ENCODE measurements at regions not wholly inside any gene's neighbourhood (a gene's known extent, or its start where the extent isn't known, plus 50 kb on each side); places are given as distances from the start of the nearest gene placed in this dataset.

- H3K27ac ChIP-seq (ENCODE audit: low read depth in 2 of 2, low read length in 2 of 2), result no peak overlapping the region
- H3K9me3 ChIP-seq (ENCODE audit: control insufficient read depth in 2 of 3, insufficient read depth in 1 of 3, low read length in 3 of 3), result no peaks in the 10 kb centered on the region
- no peak overlapping the region for H3K4me3 ChIP-seq (ENCODE audit: low read length in 3 of 3)
- no peak overlapping the region for H3K9ac ChIP-seq (ENCODE audit: low read length in 3 of 3)
- no peak for FAIRE-seq
- intact Hi-C loops (cut with DNase I), result no loop called here
- no peak for TF ChIP-seq CTCF (IDR thresholded peaks at IDR 0.05; ENCODE audit: borderline replicate concordance, extremely low read depth, insufficient read depth)
- DNase-seq, result no peak
- H3K36me3 ChIP-seq (ENCODE audit: control insufficient read depth in 2 of 3, insufficient read depth in 3 of 3, low read length in 3 of 3), result no peaks in the 10 kb centered on the region
- no peaks in the 10 kb centered on the region for H3K4me1 ChIP-seq (ENCODE audit: control insufficient read depth in 2 of 3, insufficient read depth in 2 of 3, low read depth in 1 of 3, low read length in 3 of 3)
- H3K27me3 ChIP-seq (ENCODE audit: control insufficient read depth, insufficient read depth, low read length), result no peaks in the 10 kb centered on the region
These were observed 1082.1 kb downstream of the BCL11B start for GRCh38 chr14:98189944-98190343.

GRCh38 chr14:98192946-98193345 is 1079.1 kb downstream of the BCL11B start:
- no peak overlapping the region for H3K27ac ChIP-seq (ENCODE audit: low read depth in 2 of 2, low read length in 2 of 2)
- intact Hi-C loops (cut with DNase I), result no loop called here
- H3K4me1 ChIP-seq (ENCODE audit: control insufficient read depth in 2 of 3, insufficient read depth in 2 of 3, low read depth in 1 of 3, low read length in 3 of 3), result no peaks in the 10 kb centered on the region
- no peaks in the 10 kb centered on the region for H3K27me3 ChIP-seq (ENCODE audit: control insufficient read depth, insufficient read depth, low read length)
- no peak overlapping the region for H3K4me3 ChIP-seq (ENCODE audit: low read length in 3 of 3)
- H3K9me3 ChIP-seq (ENCODE audit: control insufficient read depth in 2 of 3, insufficient read depth in 1 of 3, low read length in 3 of 3), result no peaks in the 10 kb centered on the region
- TF ChIP-seq CTCF (IDR thresholded peaks at IDR 0.05; ENCODE audit: borderline replicate concordance, extremely low read depth, insufficient read depth), result no peak
- H3K36me3 ChIP-seq (ENCODE audit: control insufficient read depth in 2 of 3, insufficient read depth in 3 of 3, low read length in 3 of 3), result no peaks in the 10 kb centered on the region
- FAIRE-seq (no peak), DNase-seq (no peak)
- H3K9ac ChIP-seq (ENCODE audit: low read length in 3 of 3), result no peak overlapping the region

GRCh38 chr14:98194821-98195220 is 1077.2 kb downstream of the BCL11B start:
- intact Hi-C loops (cut with DNase I), result no loop called here
- Histone ChIP-seq H3K9me3 (ENCODE audit: control insufficient read depth in 2 of 3, insufficient read depth in 1 of 3, low read length in 3 of 3) (no peaks in the 10 kb centered on the region), H3K27ac (ENCODE audit: low read depth in 2 of 2, low read length in 2 of 2) (no peak overlapping the region), H3K27me3 (ENCODE audit: control insufficient read depth, insufficient read depth, low read length) (no peaks in the 10 kb centered on the region), H3K4me1 (ENCODE audit: control insufficient read depth in 2 of 3, insufficient read depth in 2 of 3, low read depth in 1 of 3, low read length in 3 of 3) (no peaks in the 10 kb centered on the region), H3K4me3 (ENCODE audit: low read length in 3 of 3) (no peak overlapping the region), H3K36me3 (ENCODE audit: control insufficient read depth in 2 of 3, insufficient read depth in 3 of 3, low read length in 3 of 3) (no peaks in the 10 kb centered on the region), H3K9ac (ENCODE audit: low read length in 3 of 3) (no peak overlapping the region)
- no peak for DNase-seq
- no peak for TF ChIP-seq CTCF (IDR thresholded peaks at IDR 0.05; ENCODE audit: borderline replicate concordance, extremely low read depth, insufficient read depth)
- FAIRE-seq, result no peak

- H3K4me1 ChIP-seq (ENCODE audit: control insufficient read depth in 2 of 3, insufficient read depth in 2 of 3, low read depth in 1 of 3, low read length in 3 of 3), result no peaks in the 10 kb centered on the region
- DNase-seq (no peak), FAIRE-seq (no peak)
- H3K4me3 ChIP-seq (ENCODE audit: low read length in 3 of 3), result no peak overlapping the region
- no peaks in the 10 kb centered on the region for H3K9me3 ChIP-seq (ENCODE audit: control insufficient read depth in 2 of 3, insufficient read depth in 1 of 3, low read length in 3 of 3)
- no peak for TF ChIP-seq CTCF (IDR thresholded peaks at IDR 0.05; ENCODE audit: borderline replicate concordance, extremely low read depth, insufficient read depth)
- intact Hi-C loops (cut with DNase I), result no loop called here
- H3K36me3 ChIP-seq (ENCODE audit: control insufficient read depth in 2 of 3, insufficient read depth in 3 of 3, low read length in 3 of 3), result no peaks in the 10 kb centered on the region
- no peak overlapping the region for H3K27ac ChIP-seq (ENCODE audit: low read depth in 2 of 2, low read length in 2 of 2)
- H3K27me3 ChIP-seq (ENCODE audit: control insufficient read depth, insufficient read depth, low read length), result no peaks in the 10 kb centered on the region
- no peak overlapping the region for H3K9ac ChIP-seq (ENCODE audit: low read length in 3 of 3)
These were observed 1076.7 kb downstream of the BCL11B start for GRCh38 chr14:98195256-98195655.

Measured in kidney (tissue), 13 donors.